ENCODE measurements at regions not wholly inside any gene's neighbourhood (a gene's known extent, or its start where the extent isn't known, plus 50 kb on each side); places are given as distances from the start of the nearest gene placed in this dataset.
"Not testable (repeated sequence)": the region's sequence is repeated elsewhere in the genome, so short reads cannot be mapped to it uniquely, and the experiment has no call there.

DNA sequence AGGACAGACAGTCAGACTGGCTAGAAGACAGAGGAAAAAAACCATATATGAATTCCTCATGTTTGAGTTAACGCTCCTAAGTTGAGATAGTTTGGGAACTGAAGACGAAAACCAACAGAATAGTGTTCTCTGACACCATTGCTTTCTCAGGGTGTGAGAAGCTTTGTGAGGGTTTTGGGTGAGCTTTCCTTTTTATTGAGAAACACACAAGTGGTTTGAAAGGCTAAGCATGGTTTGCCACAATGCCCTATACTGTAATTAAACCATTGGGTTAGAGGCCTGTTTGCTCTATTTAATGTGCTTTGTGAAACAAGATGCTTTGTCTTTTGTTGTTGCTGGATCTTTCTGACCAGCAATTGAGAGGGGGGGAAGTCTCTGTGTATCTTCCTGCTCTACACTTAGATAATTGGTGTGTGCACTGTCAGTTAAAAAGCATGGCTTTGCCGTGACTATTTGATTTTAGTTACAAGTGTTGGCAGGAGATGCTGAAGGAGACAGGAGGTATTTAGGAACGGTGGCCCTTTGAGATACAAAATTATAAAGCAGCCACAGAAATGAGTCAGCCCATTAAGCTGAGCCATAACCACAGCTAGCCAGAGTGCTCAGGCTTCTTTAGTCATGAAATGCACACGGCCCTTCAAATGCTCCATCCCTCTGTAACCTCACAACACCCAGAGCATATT is 273.0 kb upstream of the PREP start:
- Histone ChIP-seq H3F3A (replicated peaks; ENCODE audit: insufficient read depth) (no peaks in the 10 kb centered on the region), H3K9ac (peak overlapping the region; percentile 35; the same call in 1 of the 2 replicates), H4K20me1 (ENCODE audit: insufficient read depth) (no peaks in the 10 kb centered on the region), H2AFZ (ENCODE audit: low read depth) (peak overlapping the region; percentile 77; the same call in 1 of the 2 replicates), H3K27me3 (ENCODE audit: insufficient read depth) (no peaks in the 10 kb centered on the region), H3K4me3 (ENCODE audit: low read depth in 2 of 2, low read length in 1 of 2) (no peak overlapping the region), H3K9me3 (no peaks in the 10 kb centered on the region), H3K79me2 (ENCODE audit: insufficient read depth) (no peaks in the 10 kb centered on the region), H3K4me1 (ENCODE audit: control insufficient read depth in 1 of 2, insufficient read depth in 2 of 2, low read depth in 1 of 2, low read length in 1 of 2) (no peaks in the 10 kb centered on the region), H3K36me3 (replicated peaks in 1 of 2; ENCODE audit: control insufficient read depth in 1 of 2, insufficient read depth in 2 of 2, low read length in 1 of 2) (no peaks in the 10 kb centered on the region), H3K9me2 (no peaks in the 10 kb centered on the region), H3K27ac (ENCODE audit: low read depth in 2 of 2, low read length in 1 of 2) (peak overlapping the region; percentile 36 to 83; a peak in 3 of 4 replicates), H3K4me2 (peak overlapping the region; percentile 50)
- POLR2A ChIA-PET = no interaction called here
- 14% methylated on average over 5 of the region's 5 CpGs for WGBS (ENCODE audit: low lambda C conversion rate)
- TF ChIP-seq POLR2AphosphoS5 (IDR thresholded peaks at IDR 0.05; ENCODE audit: low read depth, low read length) (peak; percentile 46; the same call in 1 of the 2 replicates), JUND (IDR thresholded peaks at IDR 0.05) (peak; percentile 78), SIN3A (IDR thresholded peaks at IDR 0.05; ENCODE audit: borderline replicate concordance, low read depth, low read length) (0 out of 2 replicates have a peak, but pooled peaks have one; percentile 21), GABPA (IDR thresholded peaks at IDR 0.05; ENCODE audit: low read depth) (no peak), FOXM1 (IDR thresholded peaks at IDR 0.05; ENCODE audit: low read depth) (0 out of 2 replicates have a peak, but pooled peaks have one; percentile 13), EP300 (IDR thresholded peaks at IDR 0.05; ENCODE audit: borderline replicate concordance in 1 of 2, low read depth in 1 of 2, low read length in 1 of 2) (peak in 1 of 2 experiments; percentile 76; a peak in 1 of 4 replicates), TCF12 (IDR thresholded peaks at IDR 0.05) (peak; percentile 70), NRF1 (IDR thresholded peaks at IDR 0.05; ENCODE audit: low read depth, low read length) (no peak), RAD21 (IDR thresholded peaks at IDR 0.05; ENCODE audit: low read length) (no peak), ELF1 (IDR thresholded peaks at IDR 0.05) (no peak), YY1 (IDR thresholded peaks at IDR 0.05; ENCODE audit: low read depth) (no peak), SMC3 (IDR thresholded peaks at IDR 0.05; ENCODE audit: low read depth, low read length) (no peak), NFIC (IDR thresholded peaks at IDR 0.05; ENCODE audit: borderline replicate concordance) (peak; percentile 50; the same call in 1 of the 2 replicates), GATA2 (CRISPR knock-in tag; IDR thresholded peaks at IDR 0.05) (no peak), FOSL2 (IDR thresholded peaks at IDR 0.05; ENCODE audit: borderline replicate concordance, low read depth) (peak; percentile 85; the same call in 1 of the 2 replicates), MXI1 (IDR thresholded peaks at IDR 0.05; ENCODE audit: low read depth, low read length) (no peak), PBX3 (IDR thresholded peaks at IDR 0.05) (peak; percentile 76), TAF1 (IDR thresholded peaks at IDR 0.05; ENCODE audit: borderline replicate concordance, low read depth, low read length) (peak; percentile 39; the same call in 1 of the 2 replicates)
- TF ChIP-seq, protein P1, sequence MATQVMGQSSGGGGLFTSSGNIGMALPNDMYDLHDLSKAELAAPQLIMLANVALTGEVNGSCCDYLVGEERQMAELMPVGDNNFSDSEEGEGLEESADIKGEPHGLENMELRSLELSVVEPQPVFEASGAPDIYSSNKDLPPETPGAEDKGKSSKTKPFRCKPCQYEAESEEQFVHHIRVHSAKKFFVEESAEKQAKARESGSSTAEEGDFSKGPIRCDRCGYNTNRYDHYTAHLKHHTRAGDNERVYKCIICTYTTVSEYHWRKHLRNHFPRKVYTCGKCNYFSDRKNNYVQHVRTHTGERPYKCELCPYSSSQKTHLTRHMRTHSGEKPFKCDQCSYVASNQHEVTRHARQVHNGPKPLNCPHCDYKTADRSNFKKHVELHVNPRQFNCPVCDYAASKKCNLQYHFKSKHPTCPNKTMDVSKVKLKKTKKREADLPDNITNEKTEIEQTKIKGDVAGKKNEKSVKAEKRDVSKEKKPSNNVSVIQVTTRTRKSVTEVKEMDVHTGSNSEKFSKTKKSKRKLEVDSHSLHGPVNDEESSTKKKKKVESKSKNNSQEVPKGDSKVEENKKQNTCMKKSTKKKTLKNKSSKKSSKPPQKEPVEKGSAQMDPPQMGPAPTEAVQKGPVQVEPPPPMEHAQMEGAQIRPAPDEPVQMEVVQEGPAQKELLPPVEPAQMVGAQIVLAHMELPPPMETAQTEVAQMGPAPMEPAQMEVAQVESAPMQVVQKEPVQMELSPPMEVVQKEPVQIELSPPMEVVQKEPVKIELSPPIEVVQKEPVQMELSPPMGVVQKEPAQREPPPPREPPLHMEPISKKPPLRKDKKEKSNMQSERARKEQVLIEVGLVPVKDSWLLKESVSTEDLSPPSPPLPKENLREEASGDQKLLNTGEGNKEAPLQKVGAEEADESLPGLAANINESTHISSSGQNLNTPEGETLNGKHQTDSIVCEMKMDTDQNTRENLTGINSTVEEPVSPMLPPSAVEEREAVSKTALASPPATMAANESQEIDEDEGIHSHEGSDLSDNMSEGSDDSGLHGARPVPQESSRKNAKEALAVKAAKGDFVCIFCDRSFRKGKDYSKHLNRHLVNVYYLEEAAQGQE (IDR thresholded peaks at IDR 0.05; ENCODE audit: low read depth, low read length) = peak; percentile 45; the same call in 1 of the 2 replicates
- TF ChIP-seq, protein P2, sequence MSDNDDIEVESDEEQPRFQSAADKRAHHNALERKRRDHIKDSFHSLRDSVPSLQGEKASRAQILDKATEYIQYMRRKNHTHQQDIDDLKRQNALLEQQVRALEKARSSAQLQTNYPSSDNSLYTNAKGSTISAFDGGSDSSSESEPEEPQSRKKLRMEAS (IDR thresholded peaks at IDR 0.05; ENCODE audit: low read depth) = peak; percentile 40; the same call in 1 of the 2 replicates
- TF ChIP-seq, protein P3, sequence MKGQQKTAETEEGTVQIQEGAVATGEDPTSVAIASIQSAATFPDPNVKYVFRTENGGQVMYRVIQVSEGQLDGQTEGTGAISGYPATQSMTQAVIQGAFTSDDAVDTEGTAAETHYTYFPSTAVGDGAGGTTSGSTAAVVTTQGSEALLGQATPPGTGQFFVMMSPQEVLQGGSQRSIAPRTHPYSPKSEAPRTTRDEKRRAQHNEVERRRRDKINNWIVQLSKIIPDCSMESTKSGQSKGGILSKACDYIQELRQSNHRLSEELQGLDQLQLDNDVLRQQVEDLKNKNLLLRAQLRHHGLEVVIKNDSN (IDR thresholded peaks at IDR 0.05; ENCODE audit: borderline replicate concordance, low read depth) = 0 out of 2 replicates have a peak, but pooled peaks have one; percentile 23
- TF ChIP-seq, protein P4, sequence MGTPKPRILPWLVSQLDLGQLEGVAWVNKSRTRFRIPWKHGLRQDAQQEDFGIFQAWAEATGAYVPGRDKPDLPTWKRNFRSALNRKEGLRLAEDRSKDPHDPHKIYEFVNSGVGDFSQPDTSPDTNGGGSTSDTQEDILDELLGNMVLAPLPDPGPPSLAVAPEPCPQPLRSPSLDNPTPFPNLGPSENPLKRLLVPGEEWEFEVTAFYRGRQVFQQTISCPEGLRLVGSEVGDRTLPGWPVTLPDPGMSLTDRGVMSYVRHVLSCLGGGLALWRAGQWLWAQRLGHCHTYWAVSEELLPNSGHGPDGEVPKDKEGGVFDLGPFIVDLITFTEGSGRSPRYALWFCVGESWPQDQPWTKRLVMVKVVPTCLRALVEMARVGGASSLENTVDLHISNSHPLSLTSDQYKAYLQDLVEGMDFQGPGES (IDR thresholded peaks at IDR 0.05; ENCODE audit: low read depth, low read length) = no peak
- CTCF ChIA-PET = no interaction called here
- peak; percentile 12 for DNase-seq

GRCh38 chr6:105672856-105673538 is 270.1 kb upstream of the PREP start:
- POLR2A ChIA-PET; H3K9me3 ChIP-seq; H2AFZ ChIP-seq (ENCODE audit: low read depth); H3K36me3 ChIP-seq (replicated peaks in 1 of 2; ENCODE audit: control insufficient read depth in 1 of 2, insufficient read depth in 2 of 2, low read length in 1 of 2); H3K79me2 ChIP-seq (ENCODE audit: insufficient read depth); DNase-seq; H3K4me1 ChIP-seq (ENCODE audit: control insufficient read depth in 1 of 2, insufficient read depth in 2 of 2, low read depth in 1 of 2, low read length in 1 of 2); H3F3A ChIP-seq (replicated peaks; ENCODE audit: insufficient read depth); H3K9me2 ChIP-seq; H3K9ac ChIP-seq; H3K27ac ChIP-seq (ENCODE audit: low read depth in 2 of 2, low read length in 1 of 2); CTCF ChIA-PET; H4K20me1 ChIP-seq (ENCODE audit: insufficient read depth); H3K4me2 ChIP-seq; H3K27me3 ChIP-seq (ENCODE audit: insufficient read depth); H3K4me3 ChIP-seq (ENCODE audit: low read depth in 2 of 2, low read length in 1 of 2): not testable (repeated sequence)
- 21% methylated on average over 2 of the region's 2 CpGs for WGBS (ENCODE audit: low lambda C conversion rate)
